CD4-positive, alpha-beta T cell treated with Interleukin-12 subunit alpha and Interleukin-12 subunit beta, for 1 hour (primary cell): ENCODE measurements at regions not wholly inside any gene's neighbourhood (a gene's known extent, or its start where the extent isn't known, plus 50 kb on each side); places are given as distances from the start of the nearest gene placed in this dataset.

Source experiments
- DNase-seq: peaks from one replicate; pipeline ENCODE4 v3.0.0-alpha.2; 2020

DNA sequence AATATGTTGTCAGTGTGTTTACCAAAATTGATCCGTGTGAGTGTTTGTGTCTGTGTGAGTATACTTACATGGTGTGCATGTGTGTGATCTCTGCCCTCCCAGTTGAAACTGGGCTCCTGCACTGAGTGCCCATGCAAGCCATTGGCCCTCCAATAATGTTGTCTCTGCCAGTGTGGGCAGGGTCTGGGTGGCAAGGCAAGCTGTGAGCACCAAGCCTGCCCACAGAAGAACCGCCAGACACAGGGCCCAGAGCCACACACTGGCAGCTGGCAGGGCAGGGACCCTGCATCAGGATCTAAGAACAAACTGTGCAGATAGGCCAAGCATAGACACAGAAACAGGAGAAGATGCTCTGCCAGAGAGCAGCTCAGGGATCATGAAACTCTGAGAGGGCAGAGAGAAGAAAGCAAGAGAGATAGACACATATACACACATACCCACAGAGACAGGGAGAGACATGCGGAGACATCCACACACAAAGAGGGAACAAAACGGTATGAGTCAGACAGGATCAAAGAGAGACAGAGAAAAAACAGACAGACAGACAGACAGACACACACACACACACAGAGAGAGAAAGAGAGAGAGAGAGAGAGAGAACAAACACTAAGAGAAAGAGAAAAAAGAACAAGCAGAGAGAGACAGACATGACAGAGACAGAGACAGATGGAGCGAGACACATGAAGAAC lies 555.0 kb downstream of the MID1IP1 start:
- DNase-seq: no peak

DNA sequence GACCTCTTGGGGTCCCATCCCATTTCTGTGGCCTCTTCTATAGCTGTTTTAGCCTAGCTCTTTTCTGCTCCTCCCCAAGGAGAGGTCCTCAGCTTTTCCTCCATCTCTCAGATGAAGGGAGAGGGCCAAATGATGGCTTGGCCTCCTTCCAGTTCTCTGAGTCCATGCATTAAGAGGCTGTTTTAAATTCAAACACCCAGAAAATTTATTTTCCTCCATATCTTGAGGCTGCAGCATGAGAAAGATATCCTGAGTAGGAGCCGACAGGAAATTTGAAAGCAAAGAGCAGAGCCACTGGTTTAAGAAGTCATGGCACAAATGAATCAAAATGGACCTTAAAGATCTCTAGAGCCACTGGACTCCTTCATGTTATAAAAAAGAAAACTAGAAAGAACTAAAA lies 558.8 kb downstream of the MID1IP1 start:
- no peak for DNase-seq

DNA sequence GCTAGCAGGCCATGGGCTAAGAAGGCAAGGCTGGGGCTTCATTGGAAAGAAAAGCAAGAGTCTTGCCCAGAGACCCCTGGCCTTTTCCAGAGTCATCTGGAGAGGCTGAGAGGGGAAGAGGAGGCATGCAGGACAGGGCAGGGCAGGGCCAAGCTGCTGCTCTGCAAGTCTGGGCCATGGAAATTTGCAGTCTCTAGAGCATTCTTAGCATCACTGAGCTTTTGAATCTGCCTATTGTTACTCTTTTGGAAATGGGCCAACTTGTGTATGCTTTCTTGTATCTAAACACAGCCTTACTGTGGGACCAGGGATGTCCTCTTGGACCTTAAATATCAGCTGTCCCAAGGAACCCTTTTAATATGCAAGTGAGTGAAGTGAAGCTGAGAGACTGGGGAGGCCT lies 560.5 kb downstream of the MID1IP1 start:
- no peak for DNase-seq

- no peak for DNase-seq
Measured at GRCh38 chrX:39367416-39367815, 566.2 kb downstream of the MID1IP1 start.

DNA sequence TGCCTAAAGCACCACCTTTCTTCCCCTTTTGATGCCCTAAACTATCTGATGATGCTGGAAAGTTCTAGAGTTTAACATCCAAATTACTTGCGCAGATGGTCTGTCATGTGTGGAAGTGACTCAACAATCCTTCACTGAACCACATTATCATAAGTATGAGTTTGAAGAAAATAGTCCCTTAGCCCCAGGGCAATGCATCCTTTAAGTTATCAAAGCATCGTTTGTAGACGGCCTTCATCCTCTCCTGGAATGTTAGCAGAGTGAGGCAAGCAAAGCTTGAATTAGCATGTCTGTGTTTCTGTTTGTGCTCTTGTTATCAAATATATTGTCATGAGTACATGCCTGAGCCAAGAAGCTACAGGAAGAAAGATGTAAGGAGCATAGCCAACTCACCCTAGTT lies 570.9 kb downstream of the MID1IP1 start:
- no peak for DNase-seq

GRCh38 chrX:39377157-39377556 lies 575.9 kb downstream of the MID1IP1 start:
- DNase-seq: no peak

- no peak for DNase-seq
Measured at GRCh38 chrX:39377773-39378172, 576.5 kb downstream of the MID1IP1 start.

GRCh38 chrX:39381422-39381821 lies 580.2 kb downstream of the MID1IP1 start:
- DNase-seq: no peak

- DNase-seq: no peak
Measured at GRCh38 chrX:39384996-39385395, 583.7 kb downstream of the MID1IP1 start.

GRCh38 chrX:39388730-39389129 lies 587.5 kb downstream of the MID1IP1 start:
- DNase-seq: no peak

DNA sequence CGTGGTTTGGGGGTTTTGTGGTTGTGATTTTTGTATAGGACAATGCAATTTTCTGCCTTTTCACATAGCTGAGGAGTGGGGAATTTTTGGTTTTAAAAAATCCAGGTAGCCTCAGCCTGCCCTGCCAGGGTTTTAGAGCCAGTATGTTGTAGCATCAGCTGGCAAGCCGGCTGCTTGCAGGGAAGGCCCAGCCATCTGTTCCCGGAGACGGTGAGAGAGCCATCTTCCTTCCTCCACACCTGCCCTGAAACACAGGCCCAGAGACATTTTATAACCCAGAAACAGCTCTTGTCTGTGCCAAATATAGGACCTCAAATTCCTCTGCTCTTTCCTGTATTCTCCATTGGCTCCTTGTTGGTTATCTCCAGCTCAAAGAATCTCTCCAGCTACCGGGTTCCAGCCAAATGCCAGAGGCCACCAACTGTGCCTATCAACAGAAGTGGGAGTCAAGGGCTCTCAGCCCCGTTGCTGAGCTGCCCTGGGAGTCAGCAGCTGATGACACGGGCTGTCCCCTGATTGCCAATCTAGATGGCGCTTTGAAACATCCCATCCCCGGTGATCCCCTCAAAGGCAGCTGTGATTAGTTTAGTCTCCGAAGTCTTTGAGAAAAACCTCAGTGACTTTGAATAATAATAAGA lies 595.2 kb downstream of the MID1IP1 start:
- no peak for DNase-seq

DNA sequence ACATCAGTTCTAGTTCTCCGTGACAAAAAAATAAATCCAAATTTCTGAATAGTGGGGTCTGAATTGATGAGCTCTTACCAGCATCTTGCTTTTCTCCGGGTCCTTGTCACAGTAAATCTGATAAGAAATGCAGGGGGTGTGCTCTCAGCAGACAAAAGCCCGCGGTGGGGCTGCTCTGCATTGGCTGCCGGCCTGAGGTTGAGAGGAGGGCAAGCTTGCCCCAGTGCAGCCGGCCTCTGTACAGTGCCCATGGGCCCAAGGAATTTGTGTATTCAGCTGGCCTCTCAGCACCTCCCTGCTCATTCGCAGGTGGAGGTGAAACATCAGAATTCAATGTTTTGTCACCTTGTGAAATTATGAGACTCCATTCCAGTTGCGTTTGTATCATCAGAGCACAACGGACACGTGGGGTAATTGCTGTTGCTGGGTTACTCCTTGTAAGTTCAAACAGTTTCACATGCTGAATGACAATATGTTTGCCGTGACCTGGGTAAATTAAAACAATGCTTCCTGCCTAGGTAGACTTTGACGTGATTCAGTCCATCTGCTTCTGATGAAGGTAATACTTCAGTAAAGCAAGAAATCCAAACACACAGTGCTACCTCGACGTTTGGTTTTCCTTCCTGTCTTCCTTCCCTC lies 596.4 kb downstream of the MID1IP1 start:
- DNase-seq: no peak

GRCh38 chrX:39398215-39398962 lies 597.1 kb downstream of the MID1IP1 start:
- no peak for DNase-seq

DNA sequence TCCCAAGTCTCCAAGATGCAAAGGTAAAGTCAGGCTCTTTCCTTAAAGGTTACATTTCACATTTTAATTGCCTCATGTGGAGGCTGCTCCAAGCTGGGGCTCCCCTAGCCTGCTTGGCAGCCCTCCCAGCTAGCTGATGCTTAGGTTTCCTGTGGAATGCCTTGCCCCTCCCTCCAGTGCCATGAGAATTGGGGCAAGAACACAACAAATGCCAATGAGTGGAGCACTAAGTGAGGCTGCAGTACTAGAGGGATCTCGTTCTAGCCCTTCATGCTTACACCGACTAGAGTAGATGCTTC lies 597.7 kb downstream of the MID1IP1 start:
- no peak for DNase-seq

DNA sequence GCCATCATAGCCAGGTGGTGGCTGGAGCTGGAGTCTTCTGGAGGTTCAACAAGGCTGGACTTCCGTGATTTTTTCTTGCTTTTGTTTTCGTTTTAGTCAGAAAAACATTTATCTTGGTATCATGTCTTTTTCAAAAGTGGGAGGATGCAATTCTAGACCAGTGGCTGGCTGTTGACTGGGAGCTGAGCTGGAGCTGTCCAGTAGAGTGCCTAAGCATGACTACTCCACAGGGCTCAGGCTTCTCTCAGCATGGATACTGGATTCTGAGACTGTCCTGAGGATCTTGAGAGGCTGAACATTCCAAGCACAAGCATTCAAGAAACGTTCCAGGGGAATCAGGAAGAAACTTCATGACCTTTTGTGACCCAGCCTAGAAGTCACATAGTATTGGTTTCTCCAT lies 598.1 kb downstream of the MID1IP1 start:
- no peak for DNase-seq

GRCh38 chrX:39401483-39402110 lies 600.3 kb downstream of the MID1IP1 start:
- no peak for DNase-seq

GRCh38 chrX:39402158-39402557 lies 600.9 kb downstream of the MID1IP1 start:
- DNase-seq: no peak

DNA sequence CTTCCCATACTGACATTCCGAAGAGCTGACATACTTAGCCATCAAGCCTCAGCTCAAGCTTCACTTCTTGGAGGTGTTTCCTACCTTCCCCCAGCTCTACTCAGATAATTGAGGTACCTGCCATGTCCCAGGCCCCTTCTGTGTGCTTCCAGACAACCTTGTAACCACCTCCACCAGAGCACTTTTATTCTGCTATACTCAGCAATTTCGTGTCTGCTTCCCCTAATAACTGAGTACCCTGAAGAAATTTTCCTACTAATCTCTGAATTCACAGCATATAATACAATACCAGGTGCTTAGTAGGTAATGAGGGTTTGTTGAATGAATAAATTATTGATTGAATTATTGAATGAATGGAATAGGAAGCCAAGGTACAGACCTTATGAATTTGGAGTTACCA lies 605.5 kb downstream of the MID1IP1 start:
- no peak for DNase-seq

- DNase-seq: no peak
Measured at GRCh38 chrX:39409246-39409917, 608.1 kb downstream of the MID1IP1 start.

GRCh38 chrX:39414290-39414854 lies 613.1 kb downstream of the MID1IP1 start:
- DNase-seq: no peak

- DNase-seq: no peak
Measured at GRCh38 chrX:39416547-39417260, 615.4 kb downstream of the MID1IP1 start.

DNA sequence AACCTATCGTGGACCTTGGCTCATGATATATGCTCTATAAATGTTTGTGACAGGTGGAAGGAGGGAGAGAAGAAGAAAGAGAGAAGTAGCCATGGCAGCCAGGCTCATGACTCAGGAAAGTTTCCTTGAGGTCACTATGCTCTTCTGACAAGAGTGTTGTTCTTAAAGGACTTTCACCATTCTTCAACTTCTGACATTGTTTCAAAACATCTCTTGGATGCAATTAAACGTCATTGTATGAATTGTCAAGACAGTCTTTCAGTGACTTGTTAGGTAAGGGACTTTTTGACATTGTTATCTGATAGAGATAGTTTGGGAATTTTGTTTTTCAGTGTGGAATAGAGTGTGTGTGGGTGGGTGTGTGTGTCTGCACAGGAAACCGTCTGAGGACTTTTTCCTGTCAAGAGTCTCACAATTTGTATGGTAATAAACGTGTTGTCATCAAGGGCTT lies 617.0 kb downstream of the MID1IP1 start:
- no peak for DNase-seq
